SU-DHL-6 (cell line): ENCODE measurements at regions not wholly inside any gene's neighbourhood (a gene's known extent, or its start where the extent isn't known, plus 50 kb on each side); places are given as distances from the start of the nearest gene placed in this dataset.

Experiments
- CTCF ChIP-seq: fragments of 200-600 bp; sonication (generic); IDR thresholded peaks from one replicate; pipeline ENCODE4 v1.5.1; 2017; ENCODE audit warnings: antibody characterized with exemption, mild to moderate bottlenecking, low read length, moderate library complexity; ENCODE audit not compliant: insufficient read depth, poor library complexity, severe bottlenecking
- EZH2phosphoT487 ChIP-seq: fragments of 200-600 bp; sonication (generic), shearing (Covaris generic); conservative IDR thresholded peaks from 2 replicates; pipeline ENCODE4 v1.6.1; 2018; ENCODE audit warnings: mild to moderate bottlenecking, antibody characterized with exemption, low read length, moderate library complexity, mixed read lengths

GRCh38 chr10:128461991-128462390 lies 335.8 kb upstream of the MKI67 start:
- no peak for TF ChIP-seq CTCF
- no peak for TF ChIP-seq EZH2phosphoT487
